Hindlimb muscle (tissue), 1 donor: ENCODE measurements at regions not wholly inside any gene's neighbourhood (a gene's known extent, or its start where the extent isn't known, plus 50 kb on each side); places are given as distances from the start of the nearest gene placed in this dataset.
A peak's percentile ranks its signal among the peaks of the same experiment; 100 is the strongest.

Experiments used
- DNase-seq: peaks from one replicate; pipeline ENCODE4 v3.0.0-alpha.2; 2013

DNA sequence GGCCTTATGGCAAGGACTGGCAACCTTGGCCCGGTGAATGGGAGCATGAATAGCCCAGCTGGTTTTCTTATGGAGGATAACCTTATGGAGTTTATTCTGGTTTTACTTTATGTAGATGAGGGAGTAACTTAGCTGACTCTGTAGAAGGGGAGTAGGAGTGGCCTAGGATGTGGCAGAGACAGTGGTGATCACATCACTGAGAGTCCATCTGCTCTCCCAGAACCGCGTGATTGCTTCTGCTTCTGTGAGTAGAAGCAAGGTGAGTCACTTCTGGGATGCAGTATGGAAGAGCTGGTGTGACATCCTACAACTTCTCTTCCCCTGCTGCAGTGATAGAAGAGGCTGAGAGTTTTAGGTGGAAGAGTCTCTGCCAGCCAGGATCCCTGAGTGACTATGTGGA, 129.2 kb downstream of the RPS24 start:
- no peak for DNase-seq

DNA sequence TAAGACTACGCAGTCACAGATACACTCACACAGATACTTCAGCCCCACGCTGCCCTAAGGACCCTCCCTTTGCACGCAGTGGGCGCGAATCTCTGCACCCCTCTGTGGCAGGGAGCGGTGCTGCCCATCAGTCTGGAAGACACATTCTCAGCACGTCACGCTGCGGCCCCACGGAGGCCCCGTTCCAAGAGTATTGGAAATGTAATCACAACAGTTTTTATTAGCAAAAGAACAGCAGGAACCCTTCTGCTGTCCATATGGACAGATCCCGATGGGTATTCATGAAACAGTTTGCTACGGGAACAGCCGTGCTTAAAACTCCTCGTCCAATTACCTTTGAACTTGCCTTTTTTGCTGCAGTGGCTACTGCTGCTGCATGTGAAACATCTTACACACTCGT, 131.0 kb downstream of the RPS24 start:
- DNase-seq, result no peak

DNA sequence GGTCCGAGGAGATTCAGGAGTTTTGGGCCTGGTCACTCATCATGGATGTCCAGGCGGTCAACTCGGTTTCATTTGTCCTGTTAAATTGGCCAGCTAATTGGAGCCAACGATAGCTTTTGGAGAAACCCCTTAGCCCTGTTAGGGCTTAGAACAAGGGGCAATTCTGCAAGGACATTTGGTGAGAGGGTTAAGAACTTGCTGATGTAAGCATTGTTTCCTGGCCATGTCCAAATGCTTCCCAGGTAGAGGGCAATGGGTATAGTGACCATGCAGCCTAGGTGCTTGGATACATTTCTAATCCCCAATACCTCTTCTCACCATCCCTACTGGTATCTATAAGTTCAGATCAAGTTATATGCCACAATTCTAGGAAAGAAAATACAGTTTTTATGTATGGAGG, 131.5 kb downstream of the RPS24 start:
- DNase-seq, result no peak

DNA sequence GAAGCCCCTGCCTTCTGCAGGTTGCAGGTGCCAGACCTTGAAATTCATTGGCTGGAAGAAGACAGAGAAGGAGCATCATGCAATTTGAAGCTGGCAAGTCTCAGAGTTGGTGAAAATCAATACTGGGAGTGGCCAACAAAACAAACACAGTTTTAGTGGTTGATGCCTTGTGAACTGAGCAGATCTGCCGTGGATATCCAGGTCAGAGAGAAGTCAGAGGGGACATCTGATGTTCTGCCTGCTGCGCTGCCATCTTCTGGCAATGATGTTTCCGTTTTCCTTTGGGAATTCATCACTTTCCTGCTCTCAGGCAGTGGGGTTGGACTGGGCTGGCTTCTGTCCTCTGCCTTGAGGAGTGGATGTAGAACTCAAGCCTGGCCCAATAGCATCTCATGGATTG, 132.0 kb downstream of the RPS24 start:
- no peak for DNase-seq

DNA sequence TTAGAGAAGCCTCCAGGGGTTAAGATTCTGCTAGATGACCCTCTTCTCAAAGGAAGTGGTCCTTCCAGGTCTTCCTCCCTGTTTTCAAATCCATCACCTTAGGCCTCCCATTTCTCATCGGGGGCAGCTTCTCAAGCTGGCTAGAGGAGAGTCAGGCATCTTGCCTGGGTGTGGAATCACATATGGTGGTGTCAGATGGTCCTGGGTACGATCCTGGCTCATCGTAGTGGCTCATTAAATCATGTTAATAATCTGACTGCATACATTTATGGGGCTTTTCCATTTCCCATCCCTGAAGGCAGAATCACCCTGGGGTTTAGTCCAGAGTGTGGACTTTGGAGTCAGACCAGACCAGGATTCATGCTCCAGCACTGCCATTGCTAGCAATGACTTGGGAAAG, 132.6 kb downstream of the RPS24 start:
- DNase-seq, result no peak

DNA sequence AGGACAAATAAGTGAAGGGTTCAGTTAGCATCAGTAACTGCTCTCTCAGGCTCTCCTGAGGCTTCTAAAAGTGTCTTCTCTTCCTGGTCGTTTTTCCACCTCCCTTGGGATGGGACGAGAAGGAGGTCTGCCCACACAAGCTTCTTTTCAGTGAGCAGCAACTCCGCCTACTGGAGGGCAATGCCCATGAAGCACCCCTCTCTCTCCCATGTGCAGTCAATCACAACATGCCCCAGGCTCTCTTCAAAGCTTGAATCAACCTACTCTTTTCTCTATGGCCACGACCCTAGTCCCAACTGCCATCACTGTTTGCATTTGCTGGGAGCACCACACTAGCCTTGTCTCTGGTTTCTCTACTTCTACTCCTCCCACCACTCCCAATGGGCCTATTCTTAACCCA, 135.6 kb downstream of the RPS24 start:
- DNase-seq, result no peak

DNA sequence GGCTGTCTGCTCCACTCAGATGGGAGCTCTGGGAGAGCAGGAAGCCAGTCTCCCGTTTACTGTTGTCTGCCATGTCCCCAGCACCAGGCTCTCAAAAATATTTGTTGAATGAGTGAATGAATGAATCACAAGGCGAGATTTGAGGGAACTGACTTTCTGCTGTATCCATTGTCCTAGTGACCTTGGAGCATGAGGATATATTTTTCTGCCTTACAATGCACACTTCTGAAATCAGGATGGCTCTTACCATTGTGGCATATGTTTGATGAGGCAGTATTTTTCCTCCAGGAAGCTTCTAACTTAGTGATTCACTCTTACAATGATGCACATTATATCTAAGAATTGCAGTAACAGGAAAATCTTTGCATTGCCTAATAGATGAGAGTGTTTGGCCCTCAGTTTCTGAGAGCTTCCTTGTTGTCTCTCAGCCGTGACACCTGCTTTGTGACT, 136.4 kb downstream of the RPS24 start:
- no peak for DNase-seq

DNA sequence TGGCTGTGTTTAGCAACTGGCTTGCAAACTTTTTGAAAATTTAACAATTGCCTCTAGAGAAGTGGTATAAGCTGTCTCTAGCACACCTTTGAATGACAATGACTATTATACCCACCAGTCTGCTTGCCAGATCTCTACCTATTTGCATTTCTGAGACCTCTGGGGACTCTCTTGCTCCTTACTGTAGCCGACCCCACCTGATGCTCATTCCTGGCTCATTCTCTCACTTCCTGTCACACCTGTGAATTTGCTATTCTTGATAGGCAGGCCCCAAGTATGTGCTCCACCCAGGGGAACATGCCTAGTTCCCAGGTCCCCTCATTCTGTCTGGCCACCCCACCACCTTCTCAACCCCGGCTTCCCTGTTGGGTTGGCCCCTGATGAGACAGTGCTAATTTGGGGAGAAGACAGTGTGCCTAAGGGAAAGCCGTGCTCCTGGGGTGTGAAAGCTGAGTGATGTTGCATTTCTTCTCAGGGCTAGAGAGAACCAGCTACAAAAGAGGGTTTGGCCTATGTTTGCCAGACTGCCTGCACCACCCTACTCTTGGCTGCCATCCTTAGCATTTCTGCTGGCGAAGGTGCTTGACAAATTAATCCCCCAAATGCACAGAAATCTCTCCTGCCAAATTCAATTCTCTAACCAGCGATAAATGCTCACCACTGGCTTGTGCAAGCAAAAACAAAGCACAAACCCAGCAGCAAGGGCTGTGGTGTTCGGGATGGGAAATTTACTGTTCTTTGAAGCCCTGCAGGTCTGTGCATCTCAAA, 138.2 kb downstream of the RPS24 start:
- DNase-seq, result no peak

DNA sequence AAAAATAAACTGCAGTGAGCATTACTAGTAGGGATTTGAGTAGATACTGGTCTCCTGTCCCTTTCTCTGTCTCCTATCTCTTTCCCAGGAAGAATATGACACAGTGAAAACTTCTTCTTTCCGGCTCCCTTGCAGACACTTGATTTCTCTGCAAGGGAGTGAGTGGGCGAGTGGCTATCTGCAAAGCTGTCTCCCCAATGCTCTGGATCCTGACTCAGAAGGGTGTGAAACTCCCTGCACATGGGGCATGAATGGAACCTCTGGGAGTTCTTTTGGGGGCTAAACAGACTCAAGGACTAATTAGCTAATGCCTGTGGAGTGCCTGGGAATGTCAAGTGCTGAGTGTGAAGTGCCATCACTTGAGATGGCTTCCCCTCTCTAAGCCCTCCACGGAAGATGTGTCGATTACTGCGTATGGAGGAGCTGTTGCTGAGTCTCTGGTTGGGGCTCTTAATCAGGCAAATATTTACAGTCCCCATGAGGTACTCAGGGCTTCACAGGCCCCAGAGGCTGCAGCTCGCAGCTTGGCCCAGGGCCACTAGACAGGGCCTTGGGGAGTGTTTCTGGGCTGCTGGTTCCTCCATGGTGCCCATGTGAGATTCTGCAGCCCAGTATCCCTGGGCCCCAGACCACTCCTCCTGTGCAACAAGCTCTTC, 139.8 kb downstream of the RPS24 start:
- DNase-seq, result no peak

DNA sequence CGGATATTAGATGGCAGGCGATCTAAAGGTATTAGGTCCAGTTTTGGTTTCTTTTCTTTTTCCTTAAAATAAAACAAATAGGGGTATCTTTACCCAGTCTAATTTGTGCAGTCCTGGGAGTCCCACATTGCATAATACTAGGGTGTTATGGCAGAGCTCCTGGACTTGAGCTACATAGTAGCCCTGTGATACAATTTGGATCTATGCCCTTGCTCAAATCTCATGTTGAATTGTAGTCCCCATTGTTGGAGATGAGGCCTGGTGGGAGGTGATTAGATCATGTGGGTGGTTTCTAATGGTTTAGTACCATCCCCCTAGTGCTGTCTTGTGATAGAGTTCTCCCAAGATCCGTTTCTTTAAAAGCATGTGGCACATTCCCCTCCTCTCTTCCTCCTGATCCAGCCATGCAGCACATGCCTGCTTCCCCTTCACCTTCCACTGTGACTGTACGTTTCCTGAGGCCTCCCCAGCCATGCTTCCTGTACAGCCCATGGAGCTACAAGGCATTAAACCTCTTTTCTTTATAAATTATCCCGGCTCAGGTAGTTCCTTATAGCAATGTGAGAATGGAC, 141.9 kb downstream of the RPS24 start:
- no peak for DNase-seq

DNA sequence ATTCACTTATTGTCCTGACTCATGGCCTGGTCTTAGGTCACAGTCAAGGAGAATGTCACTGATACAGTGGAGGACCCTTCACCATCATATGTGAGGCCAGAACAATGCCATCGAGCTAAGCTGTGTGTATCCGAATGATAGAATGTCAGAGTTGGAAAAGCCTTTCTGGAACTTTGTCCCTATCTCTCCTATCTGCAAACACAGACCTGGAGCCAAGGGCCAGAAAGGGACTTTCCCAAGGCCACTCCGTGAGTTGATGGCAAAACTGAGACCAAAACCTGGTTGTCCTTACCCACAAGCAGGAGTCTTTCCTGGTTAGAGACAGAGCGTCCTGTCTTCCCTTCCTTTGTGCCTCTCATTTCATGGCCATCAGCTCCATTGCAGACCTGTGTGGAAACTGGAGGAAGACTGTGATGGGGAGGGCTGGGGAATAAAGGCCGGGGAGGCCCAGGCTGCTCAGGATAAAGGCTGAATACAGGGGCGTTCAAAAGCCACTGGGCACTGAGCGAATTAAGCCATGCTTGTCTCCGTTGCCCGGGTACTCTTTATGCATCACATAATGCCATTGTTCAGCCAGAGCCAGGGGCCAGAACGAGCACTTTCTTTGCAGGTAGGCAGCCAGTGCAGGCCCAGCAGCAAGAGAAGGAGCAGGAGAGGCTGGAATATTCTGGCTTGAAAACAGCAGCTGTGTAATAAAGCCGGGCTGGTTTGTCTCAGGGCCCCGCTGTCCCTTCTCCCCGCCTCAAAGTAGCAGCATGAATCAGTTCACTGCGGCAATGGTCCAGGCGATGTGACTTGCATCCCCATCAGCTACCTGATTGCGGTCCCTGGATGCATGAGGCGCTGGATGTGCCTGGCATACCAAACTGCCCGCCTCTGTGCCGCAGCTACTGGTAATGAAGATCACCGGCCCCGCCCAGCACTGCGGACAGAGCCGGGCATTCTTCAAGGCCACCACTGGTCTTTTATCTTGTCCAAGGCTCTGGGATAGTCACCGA, 143.0 kb downstream of the RPS24 start:
- DNase-seq, result no peak

DNA sequence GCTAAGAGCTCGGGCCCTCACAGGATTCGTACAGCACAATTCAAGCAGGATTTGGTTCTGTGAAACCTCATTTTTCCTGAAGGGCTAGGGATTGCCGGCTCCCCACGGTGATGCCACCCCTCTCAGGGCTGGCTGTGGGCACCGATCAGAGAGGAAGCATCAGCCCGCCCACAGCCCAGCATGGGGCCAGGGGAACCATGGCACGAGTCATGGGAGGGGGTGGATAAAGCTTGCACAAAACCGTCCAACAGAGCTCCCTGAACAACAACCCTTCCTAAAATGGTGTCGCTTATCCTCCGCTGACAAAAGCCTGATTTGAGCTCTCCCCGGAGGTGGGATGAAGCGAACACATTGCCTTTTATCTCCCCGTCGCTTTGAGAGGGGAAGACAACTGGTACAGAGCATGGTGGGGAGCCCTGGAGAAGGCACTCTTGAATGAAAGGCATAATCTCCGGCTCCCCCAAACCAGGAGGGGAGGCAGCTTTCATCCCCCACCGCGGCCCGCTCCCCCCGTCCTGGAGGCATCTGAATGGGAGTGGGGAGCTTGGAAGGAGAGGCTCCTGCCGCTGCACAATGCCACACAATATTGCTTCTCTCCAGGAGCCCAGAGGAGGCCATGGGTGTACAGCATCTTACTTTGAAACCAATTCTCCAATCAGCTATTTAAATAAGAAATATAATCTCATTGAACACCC, 144.0 kb downstream of the RPS24 start:
- no peak for DNase-seq

DNA sequence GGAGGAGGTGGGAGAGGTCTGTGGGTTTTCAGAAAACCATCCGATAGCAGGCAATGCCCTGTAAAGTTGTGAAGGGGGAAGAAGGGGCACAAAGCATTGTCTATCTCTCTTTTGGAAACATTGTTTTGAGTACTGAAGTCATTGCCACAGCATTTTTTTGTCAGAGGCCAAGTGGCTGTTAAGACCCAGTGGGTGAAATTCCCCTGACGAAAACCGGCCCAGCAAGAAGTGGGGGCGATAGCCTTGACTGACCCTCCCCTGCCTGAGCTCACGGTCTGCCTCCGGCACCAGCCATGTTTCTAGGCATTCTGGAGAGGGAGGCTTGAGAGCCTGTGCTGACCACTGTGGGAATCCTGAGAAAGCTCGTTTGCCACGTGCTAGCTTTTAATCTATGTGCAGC, 144.7 kb downstream of the RPS24 start:
- no peak for DNase-seq

DNA sequence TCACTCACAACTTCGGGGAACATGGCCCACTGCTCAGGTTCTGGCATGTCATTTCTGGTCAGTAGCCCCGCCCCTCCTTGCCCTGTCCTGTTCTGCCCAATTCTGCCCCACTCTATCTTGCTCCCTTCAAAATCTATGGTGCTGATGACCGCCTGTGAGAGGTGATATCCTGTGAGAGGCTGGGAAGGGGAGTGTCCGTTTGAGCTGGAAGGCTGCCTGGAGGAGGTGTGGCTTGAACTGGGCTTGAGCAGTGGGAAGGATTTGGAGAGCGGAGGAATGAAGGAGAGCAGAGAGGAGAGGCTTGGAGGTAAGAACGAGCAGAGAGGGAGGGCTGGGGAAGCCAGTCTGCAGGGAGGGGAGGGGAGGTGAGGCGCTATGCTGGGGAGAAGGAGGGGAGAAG, 145.3 kb downstream of the RPS24 start:
- DNase-seq, result peak; percentile 26

DNA sequence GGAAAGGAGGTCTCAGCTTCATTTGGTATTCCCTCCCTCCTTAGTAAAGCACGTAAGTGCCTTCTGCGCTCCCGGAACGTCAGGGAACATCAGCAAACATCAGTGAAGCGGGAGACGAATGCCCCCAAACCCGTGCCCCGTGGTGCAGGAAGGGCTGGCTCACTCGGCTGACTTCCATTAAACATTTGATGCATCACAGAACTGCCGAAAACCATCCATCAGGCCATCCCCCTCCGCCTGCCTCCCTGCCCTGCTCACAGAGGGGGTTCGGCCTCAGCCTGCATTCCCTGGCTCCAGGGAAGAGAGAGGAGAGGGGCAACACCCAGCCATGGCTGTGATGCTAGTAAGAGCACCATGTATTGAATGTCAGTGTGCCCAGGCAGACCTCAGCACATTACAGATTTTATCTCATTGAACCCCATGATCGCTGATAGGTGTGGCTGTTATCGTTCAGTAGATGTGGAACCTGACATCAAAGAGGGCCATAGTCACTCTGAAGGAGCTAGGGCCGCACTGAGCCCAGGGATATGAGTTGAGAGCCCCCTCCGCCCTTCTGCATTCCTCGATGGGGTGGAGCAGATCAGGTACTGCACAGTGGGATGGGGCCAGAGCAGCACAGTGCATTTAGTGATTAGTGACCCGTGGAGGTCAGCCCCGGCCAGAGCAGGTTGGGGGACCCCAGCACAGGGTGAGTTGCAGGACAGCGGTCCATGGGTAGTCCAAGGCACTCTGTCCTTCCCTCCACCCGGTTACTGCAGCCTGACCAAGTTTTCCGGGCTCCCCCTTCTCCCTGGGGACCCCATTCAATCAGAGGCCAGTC, 146.4 kb downstream of the RPS24 start:
- no peak for DNase-seq

DNA sequence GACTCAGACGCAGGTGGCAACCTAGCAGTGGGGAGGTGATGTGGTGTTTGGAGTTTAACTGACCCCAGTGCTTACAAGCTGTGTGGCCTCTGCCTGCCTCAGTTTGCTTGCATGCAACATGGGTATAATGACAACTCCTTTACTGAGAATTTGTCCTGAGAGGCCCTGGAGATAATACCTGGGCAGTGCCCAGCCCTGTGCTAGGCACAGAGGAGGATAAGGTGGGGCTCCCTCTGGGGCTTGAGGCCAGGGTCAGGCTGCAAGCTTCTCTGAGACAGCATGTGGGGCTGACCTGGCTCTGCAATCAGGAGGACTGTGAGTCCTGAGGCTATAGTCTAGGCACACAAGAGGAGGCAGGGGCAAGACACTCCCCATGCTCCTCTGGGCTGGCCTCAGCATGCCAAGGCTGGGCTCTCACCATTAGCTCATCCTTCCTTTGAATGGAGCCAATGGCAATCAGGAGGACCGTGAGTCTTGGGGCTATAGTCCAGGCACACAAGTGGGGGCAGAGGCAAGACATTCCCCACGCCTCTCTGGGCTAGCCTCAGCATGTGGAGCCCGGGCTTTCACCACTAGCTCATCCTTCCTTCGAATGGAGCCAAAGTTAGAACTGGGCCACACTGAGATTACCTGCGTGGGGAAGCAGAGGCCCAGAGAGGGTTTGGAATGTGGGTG, 147.9 kb downstream of the RPS24 start:
- DNase-seq, result no peak

DNA sequence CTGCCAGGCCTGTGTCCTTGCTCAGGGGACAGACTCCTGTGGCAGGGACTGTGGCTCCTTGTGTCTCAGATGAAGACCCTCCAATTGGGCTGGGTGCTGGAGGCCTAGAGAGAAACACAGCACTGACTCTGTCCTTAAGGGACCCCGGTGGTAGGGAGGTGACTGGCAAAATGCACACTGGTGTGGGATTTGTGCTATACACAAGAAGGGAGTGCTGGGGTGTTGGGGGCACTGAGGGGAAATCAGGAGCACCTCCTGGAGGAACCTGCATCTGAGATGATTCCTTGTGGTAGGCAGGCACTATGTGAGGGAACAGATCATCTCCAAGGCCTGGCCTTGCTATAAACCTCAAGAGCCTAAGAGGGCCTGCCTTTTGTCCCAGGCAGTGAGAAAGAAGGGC, 149.2 kb downstream of the RPS24 start:
- no peak for DNase-seq

DNA sequence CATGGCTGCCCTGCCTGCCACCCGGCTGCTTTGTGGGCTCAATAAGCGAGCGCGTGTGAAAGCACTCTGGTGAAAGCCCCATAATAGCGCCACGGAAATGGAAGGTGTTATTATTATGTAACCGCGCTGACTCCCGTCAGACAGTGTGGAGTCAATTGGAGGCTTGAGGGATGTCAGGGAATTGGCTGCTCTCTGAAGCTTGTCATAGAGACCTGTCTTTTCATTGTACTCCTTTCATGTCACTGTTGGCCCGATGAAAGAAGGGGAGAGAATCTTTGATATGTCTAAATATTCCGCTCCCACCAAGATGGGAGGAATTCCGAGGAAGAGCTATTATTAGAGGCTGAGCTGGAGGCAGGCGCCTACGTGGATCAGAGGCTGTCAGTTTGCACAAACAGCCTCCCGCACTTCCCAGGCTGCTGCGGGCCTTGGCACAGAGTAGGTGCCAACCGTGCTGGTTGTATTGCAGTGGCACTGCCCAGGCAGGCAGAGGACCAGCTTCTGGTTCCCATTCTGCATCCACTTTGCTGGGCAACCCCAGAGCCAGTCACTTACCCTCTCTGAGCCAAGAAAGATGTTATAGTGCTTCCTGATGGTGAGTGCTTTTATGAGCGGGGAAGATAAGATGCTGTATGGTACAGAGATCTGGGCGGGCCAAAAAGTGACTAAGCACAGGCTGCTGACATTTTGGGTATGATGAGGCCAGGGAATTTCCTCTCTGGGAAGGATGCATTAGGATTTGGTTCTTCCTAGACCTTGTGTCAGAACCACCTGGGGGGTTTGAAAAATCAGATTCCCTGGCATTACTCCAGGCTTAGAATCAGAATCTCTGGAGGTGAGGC, 151.4 kb downstream of the RPS24 start:
- DNase-seq, result no peak

DNA sequence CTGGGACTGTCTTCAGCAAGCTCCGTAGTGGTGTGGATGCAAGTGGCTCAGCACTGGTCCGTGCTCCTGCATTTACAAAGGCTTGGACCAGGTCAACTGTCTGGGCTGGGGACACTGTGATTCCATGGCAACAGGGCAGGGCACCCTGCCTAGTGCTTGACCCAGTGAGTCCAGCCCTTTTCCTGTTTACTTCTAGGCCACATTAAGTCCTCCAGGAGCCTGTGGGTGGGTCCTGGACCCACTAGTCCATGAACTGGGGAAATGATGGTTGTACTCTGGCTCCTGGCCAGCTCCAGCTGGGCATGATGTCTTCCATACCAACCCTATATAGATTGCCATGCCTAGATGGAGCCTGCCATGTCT, 152.0 kb downstream of the RPS24 start:
- DNase-seq, result no peak

DNA sequence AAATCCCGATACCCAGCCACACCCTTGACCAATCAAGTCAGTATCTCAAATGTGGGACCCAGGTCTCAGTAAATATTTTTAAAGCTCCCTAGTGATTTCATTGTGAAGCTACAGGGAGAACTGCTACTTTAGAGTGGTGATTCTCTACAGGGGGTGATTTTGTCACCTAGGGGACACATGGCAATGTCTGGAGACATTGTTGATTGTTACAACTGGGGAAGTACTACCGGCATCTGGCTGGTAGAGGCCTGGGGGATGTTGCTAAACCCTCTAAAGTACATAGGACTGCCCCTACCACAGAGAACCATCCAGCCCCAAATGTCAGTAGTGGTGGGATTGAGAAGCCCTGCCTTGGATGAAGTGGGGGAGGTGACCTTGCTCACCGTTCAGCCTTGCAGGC, 152.9 kb downstream of the RPS24 start:
- no peak for DNase-seq
